ENCODE measurements at regions not wholly inside any gene's neighbourhood (a gene's known extent, or its start where the extent isn't known, plus 50 kb on each side); places are given as distances from the start of the nearest gene placed in this dataset.
A peak's percentile ranks its signal among the peaks of the same experiment; 100 is the strongest.

- Histone ChIP-seq H3K9me3 (ENCODE audit: control insufficient read depth, insufficient read depth, low read depth, low read length) (no peaks in the 10 kb centered on the region), H3K4me2 (ENCODE audit: extremely low read depth, insufficient read depth, low read length) (no peak overlapping the region), H3K4me1 (ENCODE audit: control insufficient read depth, extremely low read depth, insufficient read depth, low read length) (peaks cover 26% of the 10 kb centered on the region), H3K36me3 (ENCODE audit: control insufficient read depth, insufficient read depth, low read length) (no peaks in the 10 kb centered on the region), H3K27ac (ENCODE audit: insufficient read depth, low read length) (peak overlapping the region; percentile 88), H3K4me3 (replicated peaks in 1 of 4; ENCODE audit: control extremely low read depth in 1 of 4, insufficient read depth in 1 of 4, low read depth in 3 of 4, low read length in 4 of 4) (no peak overlapping the region), H3K27me3 (ENCODE audit: control insufficient read depth, insufficient read depth, low read length) (no peaks in the 10 kb centered on the region), H2AFZ (ENCODE audit: low read length) (peak overlapping the region; percentile 15), H3K9ac (ENCODE audit: insufficient read depth, low read length) (no peak overlapping the region), H4K20me1 (ENCODE audit: control insufficient read depth, extremely low read depth, insufficient read depth, low read length) (no peaks in the 10 kb centered on the region), H3K79me2 (ENCODE audit: control insufficient read depth, insufficient read depth, low read length) (no peaks in the 10 kb centered on the region)
- peak in 1 of 2 donors; percentile 65 for DNase-seq (ENCODE audit: low read depth in 2 of 2)
- TF ChIP-seq EZH2 (IDR thresholded peaks at IDR 0.05; ENCODE audit: low read length, missing control alignments) (no peak), CTCF (conservative IDR thresholded peaks at IDR 0.05 in 1 of 2, IDR thresholded peaks at IDR 0.05 in 1 of 2; ENCODE audit: low read depth in 1 of 2, low read length in 2 of 2) (no peak)
Observed at GRCh38 chr1:55695552-55695951, 480.4 kb upstream of the USP24 start.

GRCh38 chr1:55695151-55695550 is 480.0 kb upstream of the USP24 start:
- H3K27ac ChIP-seq (ENCODE audit: insufficient read depth, low read length), result peak overlapping the region; percentile 88
- no peaks in the 10 kb centered on the region for H3K27me3 ChIP-seq (ENCODE audit: control insufficient read depth, insufficient read depth, low read length)
- TF ChIP-seq EZH2 (IDR thresholded peaks at IDR 0.05; ENCODE audit: low read length, missing control alignments) (no peak), CTCF (conservative IDR thresholded peaks at IDR 0.05 in 1 of 2, IDR thresholded peaks at IDR 0.05 in 1 of 2; ENCODE audit: low read depth in 1 of 2, low read length in 2 of 2) (no peak)
- H2AFZ ChIP-seq (ENCODE audit: low read length), result peak overlapping the region; percentile 15
- H4K20me1 ChIP-seq (ENCODE audit: control insufficient read depth, extremely low read depth, insufficient read depth, low read length), result no peaks in the 10 kb centered on the region
- H3K79me2 ChIP-seq (ENCODE audit: control insufficient read depth, insufficient read depth, low read length), result no peaks in the 10 kb centered on the region
- no peaks in the 10 kb centered on the region for H3K36me3 ChIP-seq (ENCODE audit: control insufficient read depth, insufficient read depth, low read length)
- H3K9me3 ChIP-seq (ENCODE audit: control insufficient read depth, insufficient read depth, low read depth, low read length), result no peaks in the 10 kb centered on the region
- peak in 1 of 2 donors; percentile 72 for DNase-seq (ENCODE audit: low read depth in 2 of 2)
- H3K4me1 ChIP-seq (ENCODE audit: control insufficient read depth, extremely low read depth, insufficient read depth, low read length), result peaks cover 22% of the 10 kb centered on the region
- no peak overlapping the region for H3K9ac ChIP-seq (ENCODE audit: insufficient read depth, low read length)
- H3K4me2 ChIP-seq (ENCODE audit: extremely low read depth, insufficient read depth, low read length), result no peak overlapping the region
- no peak overlapping the region for H3K4me3 ChIP-seq (replicated peaks in 1 of 4; ENCODE audit: control extremely low read depth in 1 of 4, insufficient read depth in 1 of 4, low read depth in 3 of 4, low read length in 4 of 4)

GRCh38 chr1:55694310-55694801 is 479.2 kb upstream of the USP24 start:
- peak in 1 of 2 donors; percentile 88 for DNase-seq (ENCODE audit: low read depth in 2 of 2)
- Histone ChIP-seq H3K9ac (ENCODE audit: insufficient read depth, low read length) (no peak overlapping the region), H4K20me1 (ENCODE audit: control insufficient read depth, extremely low read depth, insufficient read depth, low read length) (no peaks in the 10 kb centered on the region), H3K4me2 (ENCODE audit: extremely low read depth, insufficient read depth, low read length) (no peak overlapping the region), H2AFZ (ENCODE audit: low read length) (no peak overlapping the region), H3K9me3 (ENCODE audit: control insufficient read depth, insufficient read depth, low read depth, low read length) (no peaks in the 10 kb centered on the region), H3K4me1 (ENCODE audit: control insufficient read depth, extremely low read depth, insufficient read depth, low read length) (peaks cover 22% of the 10 kb centered on the region), H3K4me3 (replicated peaks in 1 of 4; ENCODE audit: control extremely low read depth in 1 of 4, insufficient read depth in 1 of 4, low read depth in 3 of 4, low read length in 4 of 4) (no peak overlapping the region), H3K27me3 (ENCODE audit: control insufficient read depth, insufficient read depth, low read length) (no peaks in the 10 kb centered on the region), H3K36me3 (ENCODE audit: control insufficient read depth, insufficient read depth, low read length) (no peaks in the 10 kb centered on the region), H3K79me2 (ENCODE audit: control insufficient read depth, insufficient read depth, low read length) (no peaks in the 10 kb centered on the region), H3K27ac (ENCODE audit: insufficient read depth, low read length) (peak overlapping the region; percentile 88)
- no peak for TF ChIP-seq EZH2 (IDR thresholded peaks at IDR 0.05; ENCODE audit: low read length, missing control alignments)
- no peak for TF ChIP-seq CTCF (conservative IDR thresholded peaks at IDR 0.05 in 1 of 2, IDR thresholded peaks at IDR 0.05 in 1 of 2; ENCODE audit: low read depth in 1 of 2, low read length in 2 of 2)
